ENCODE measurements at regions not wholly inside any gene's neighbourhood (a gene's known extent, or its start where the extent isn't known, plus 50 kb on each side); places are given as distances from the start of the nearest gene placed in this dataset.

DNA sequence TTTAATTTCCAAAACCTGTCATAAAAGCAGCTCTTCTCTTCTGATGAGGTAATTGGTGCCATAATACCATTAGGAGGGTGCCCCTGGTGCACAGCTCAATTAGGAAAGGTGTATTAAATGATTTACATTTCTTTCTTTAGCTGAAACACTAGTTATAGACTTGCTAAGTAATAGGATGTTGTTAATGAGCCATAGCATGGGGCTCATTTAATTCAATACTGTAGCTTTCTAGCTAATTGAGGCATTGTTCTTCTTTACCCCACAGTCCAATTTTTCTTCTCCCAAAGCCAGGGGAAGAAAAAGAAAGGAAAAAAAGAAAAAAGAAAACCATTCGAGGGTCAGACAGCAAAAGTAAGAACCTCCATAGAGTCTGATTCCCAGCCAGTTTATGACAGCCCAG is 164.0 kb upstream of the HES1 start:
- TF ChIP-seq, protein P1, sequence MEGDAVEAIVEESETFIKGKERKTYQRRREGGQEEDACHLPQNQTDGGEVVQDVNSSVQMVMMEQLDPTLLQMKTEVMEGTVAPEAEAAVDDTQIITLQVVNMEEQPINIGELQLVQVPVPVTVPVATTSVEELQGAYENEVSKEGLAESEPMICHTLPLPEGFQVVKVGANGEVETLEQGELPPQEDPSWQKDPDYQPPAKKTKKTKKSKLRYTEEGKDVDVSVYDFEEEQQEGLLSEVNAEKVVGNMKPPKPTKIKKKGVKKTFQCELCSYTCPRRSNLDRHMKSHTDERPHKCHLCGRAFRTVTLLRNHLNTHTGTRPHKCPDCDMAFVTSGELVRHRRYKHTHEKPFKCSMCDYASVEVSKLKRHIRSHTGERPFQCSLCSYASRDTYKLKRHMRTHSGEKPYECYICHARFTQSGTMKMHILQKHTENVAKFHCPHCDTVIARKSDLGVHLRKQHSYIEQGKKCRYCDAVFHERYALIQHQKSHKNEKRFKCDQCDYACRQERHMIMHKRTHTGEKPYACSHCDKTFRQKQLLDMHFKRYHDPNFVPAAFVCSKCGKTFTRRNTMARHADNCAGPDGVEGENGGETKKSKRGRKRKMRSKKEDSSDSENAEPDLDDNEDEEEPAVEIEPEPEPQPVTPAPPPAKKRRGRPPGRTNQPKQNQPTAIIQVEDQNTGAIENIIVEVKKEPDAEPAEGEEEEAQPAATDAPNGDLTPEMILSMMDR (conservative IDR thresholded peaks at IDR 0.05 in 1 of 2, IDR thresholded peaks at IDR 0.05 in 1 of 2; ENCODE audit: extremely low read depth in 1 of 2, insufficient read depth in 1 of 2, low read depth in 1 of 2, low read length in 2 of 2), result no peak
- TF ChIP-seq EZH2 (IDR thresholded peaks at IDR 0.05; ENCODE audit: borderline replicate concordance, low read length), result no peak
